ENCODE measurements at regions not wholly inside any gene's neighbourhood (a gene's known extent, or its start where the extent isn't known, plus 50 kb on each side); places are given as distances from the start of the nearest gene placed in this dataset.

DNA sequence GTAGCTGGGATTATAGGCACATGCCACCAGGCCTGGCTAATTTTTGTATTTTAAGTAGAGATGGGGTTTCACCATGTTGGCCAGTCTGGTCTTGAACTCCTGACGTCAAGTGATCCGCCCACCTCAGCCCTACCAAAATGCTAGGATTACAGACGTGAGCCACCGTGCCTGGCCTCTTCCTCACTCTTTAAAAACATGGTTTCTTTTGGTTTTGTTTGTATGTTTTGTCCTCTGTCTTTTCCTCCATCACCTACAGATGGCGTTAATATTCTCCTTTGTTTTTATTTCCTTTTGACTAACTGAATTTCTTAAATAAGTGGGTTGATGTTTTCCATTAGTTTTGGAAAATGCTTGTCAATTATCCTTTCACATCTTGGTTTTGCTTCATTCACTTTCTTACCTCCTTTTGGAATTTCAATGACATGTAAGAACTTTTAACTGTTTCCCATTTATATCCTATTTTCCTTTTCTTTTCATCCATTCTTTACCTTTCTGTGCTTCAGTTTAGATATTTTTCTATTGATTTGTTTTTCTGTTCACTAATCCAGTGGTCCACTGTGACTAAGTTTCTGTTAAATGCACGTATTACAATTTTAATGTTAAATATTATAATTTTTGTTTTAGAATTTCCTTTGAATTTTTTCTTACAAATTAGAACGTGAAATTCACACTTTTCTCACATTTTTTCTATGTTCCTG, 104.1 kb downstream of the ZNF467 start:
- Histone ChIP-seq H3K4me2 (ENCODE audit: insufficient read depth in 1 of 2, low read depth in 2 of 2, low read length in 2 of 2) (no peak overlapping the region), H3K14ac (ENCODE audit: insufficient read length) (no peak overlapping the region), H3K4ac (replicated peaks; ENCODE audit: insufficient read length, low read depth, low read length) (no peak overlapping the region), H4K5ac (ENCODE audit: insufficient read length, low read depth, low read length) (no peak overlapping the region), H4K20me1 (replicated peaks in 1 of 2; ENCODE audit: control insufficient read depth in 1 of 2, insufficient read depth in 2 of 2, low read length in 2 of 2) (no peaks in the 10 kb centered on the region), H2AK5ac (ENCODE audit: low read depth, low read length) (no peak overlapping the region), H3K36me3 (ENCODE audit: control insufficient read depth in 2 of 4, insufficient read depth in 4 of 4, low read length in 3 of 4) (no peaks in the 10 kb centered on the region), H4K8ac (ENCODE audit: extremely low read depth, insufficient read depth, low read length) (no peak overlapping the region), H3K23me2 (ENCODE audit: low read depth, low read length) (no peaks in the 10 kb centered on the region), H3K4me1 (replicated peaks in 1 of 4; ENCODE audit: control insufficient read depth in 3 of 4, insufficient read depth in 4 of 4, low read length in 3 of 4) (no peaks in the 10 kb centered on the region), H3K9ac (replicated peaks in 1 of 4; ENCODE audit: extremely low read depth in 1 of 4, low read depth in 3 of 4, low read length in 3 of 4) (no peak overlapping the region), H2BK15ac (ENCODE audit: low read length) (no peak overlapping the region), H3K27me3 (replicated peaks in 1 of 4; ENCODE audit: control insufficient read depth in 3 of 4, extremely low read depth in 1 of 4, insufficient read depth in 3 of 4, low read length in 3 of 4) (no peaks in the 10 kb centered on the region), H2BK5ac (ENCODE audit: low read depth, low read length) (no peak overlapping the region), H3K56ac (replicated peaks; ENCODE audit: insufficient read length, low read depth, low read length) (no peak overlapping the region), H3K23ac (ENCODE audit: insufficient read length) (no peak overlapping the region), H3K9me3 (ENCODE audit: insufficient read depth in 2 of 2, low read depth in 1 of 2, low read length in 1 of 2) (no peaks in the 10 kb centered on the region), H3K18ac (ENCODE audit: extremely low read depth, low read length) (no peak overlapping the region), H2AFZ (ENCODE audit: low read length) (no peak overlapping the region), H3K4me3 (ENCODE audit: extremely low read depth in 1 of 4, insufficient read depth in 2 of 4, low read depth in 3 of 4, low read length in 4 of 4) (no peak overlapping the region), H2BK12ac (ENCODE audit: low read depth, low read length) (no peak overlapping the region), H3K27ac (ENCODE audit: low read depth, low read length) (no peak overlapping the region), H4K91ac (replicated peaks; ENCODE audit: insufficient read length, low read length) (no peak overlapping the region), H2BK120ac (replicated peaks; ENCODE audit: low read depth, low read length) (no peak overlapping the region), H2BK20ac (ENCODE audit: low read length) (no peak overlapping the region), H3K79me2 (ENCODE audit: control insufficient read depth in 1 of 2, insufficient read depth in 2 of 2, low read length in 2 of 2) (no peaks in the 10 kb centered on the region), H3K79me1 (ENCODE audit: low read depth, low read length) (no peaks in the 10 kb centered on the region)
- ChIA-PET CTCF (ENCODE audit: partially characterized antibody) (interaction anchor here (0.6 to 1.9 kb wide), 4 partner anchors 9 to 73 kb away, joined by 3 to 6 read pairs (median 4); no protein-coding TSS in a partner anchor), POLR2A (ENCODE audit: partially characterized antibody) (no interaction called here)
- DNase-seq (ENCODE audit: low read depth in 1 of 2, low spot score in 2 of 2) (no peak), FAIRE-seq (no peak)
- TF ChIP-seq CTCF (IDR thresholded peaks at IDR 0.05; ENCODE audit: control extremely low read depth in 1 of 3, insufficient read depth in 1 of 3, low read depth in 1 of 3, low read length in 3 of 3), result peak in 2 of 3 experiments; percentile 22 to 28; a peak in 2 of 4 replicates
- TF ChIP-seq RAD21 (IDR thresholded peaks at IDR 0.05 in 1 of 2, conservative IDR thresholded peaks at IDR 0.05 in 1 of 2; ENCODE audit: low read depth in 2 of 2, low read length in 2 of 2), result peak; percentile 22 to 27; a peak in 3 of 4 replicates
- TF ChIP-seq POU5F1 (IDR thresholded peaks at IDR 0.05; ENCODE audit: low read depth, low read length), result no peak
- TF ChIP-seq TBP (IDR thresholded peaks at IDR 0.05; ENCODE audit: low read depth, low read length), result peak; percentile 90
- TF ChIP-seq NANOG (IDR thresholded peaks at IDR 0.05; ENCODE audit: insufficient read depth, low read depth, low read length, poor library complexity, severe bottlenecking), result no peak
- TF ChIP-seq CTBP2 (IDR thresholded peaks at IDR 0.05; ENCODE audit: borderline replicate concordance, insufficient read depth, insufficient read length, low read length), result no peak
- no peak for TF ChIP-seq CREB1 (IDR thresholded peaks at IDR 0.05)
- TF ChIP-seq FOSL1 (IDR thresholded peaks at IDR 0.05; ENCODE audit: insufficient read depth, low read depth, low read length), result no peak
- 44% methylated on average over 7 of the region's 7 CpGs; no CpG with 5 or more reads in 1 of the 2 experiments for WGBS, 2 experiments (ENCODE audit: extremely low coverage in 1 of 2, insufficient coverage in 1 of 2, insufficient read length in 1 of 2, insufficient replicate concordance in 2 of 2, low coverage in 1 of 2, low lambda C conversion rate in 2 of 2, missing lambda C conversion rate in 1 of 2)

Data from H1 (cell line).